GM12878 (cell line): ENCODE measurements at regions not wholly inside any gene's neighbourhood (a gene's known extent, or its start where the extent isn't known, plus 50 kb on each side); places are given as distances from the start of the nearest gene placed in this dataset.

Experiments
- ATAC-seq: fragments of 200-7000 bp; cut with Tn5 transposase; 3 replicates; pipeline ENCODE4 v1.9.1; 2020; ENCODE audit warnings: mild to moderate bottlenecking, moderate library complexity
- BruUV-seq: library from RNA; stranded (reverse); fragments of 400-500 nt; replicated peaks from 2 replicates; lab custom pipeline; 2021; lab: Mats Ljungman, UMichigan
- CTCF ChIA-PET: fragments of 300-600 bp; sonication (Branson Sonifier 250); formaldehyde crosslinking; extraction: SDS; loops from one replicate; lab custom pipeline; 2021; ENCODE audit warnings: inconsistent platforms; lab: Yijun Ruan, JAX
- POLR2A ChIA-PET: fragments of 350-600 bp; formaldehyde crosslinking; extraction: SDS; loops from one replicate; lab custom pipeline; 2021; ENCODE audit warnings: inconsistent platforms; lab: Charles Lee
- RAD21 ChIA-PET: fragments of 300-600 bp; sonication (Branson Sonifier 250); formaldehyde crosslinking; loops from one replicate; lab custom pipeline; 2023; ENCODE audit warnings: antibody characterized with exemption; ENCODE audit not compliant: unreplicated experiment; lab: Charles Lee
- SMC1A ChIA-PET: fragments of 300-600 bp; sonication (Branson Sonifier 250); formaldehyde crosslinking; loops from one replicate; lab custom pipeline; 2023; ENCODE audit not compliant: unreplicated experiment, uncharacterized antibody; lab: Charles Lee
- DNase-seq: peaks from one replicate; pipeline ENCODE4 v3.0.0-alpha.2; 2011; ENCODE audit warnings: low read depth, low spot score
- FAIRE-seq: peaks from 3 replicates; lab custom pipeline; 2011; peaks lifted over from hg19 to GRCh38; lab: Jason Lieb, UNC
- H2AFZ ChIP-seq: 2 replicates; pipeline ENCODE4 v1.6.0; 2011; ENCODE audit warnings: low read depth, low read length, control low read depth; ENCODE audit not compliant: control insufficient read depth
- H3K27ac ChIP-seq: 2 replicates; pipeline ENCODE4 v1.5.1; 2011; ENCODE audit warnings: control low read depth; ENCODE audit not compliant: control insufficient read depth, insufficient read depth
- H3K27me3 ChIP-seq, 2 experiments: replicated peaks in 1 of 2; 2 replicates each; pipeline versions ENCODE4 v1.6.0 to v1.6.1; 2011; ENCODE audit warnings: low read length in 1 of 2; ENCODE audit not compliant: control insufficient read depth in 2 of 2, insufficient read depth in 2 of 2
- H3K36me3 ChIP-seq, 2 experiments: 2 replicates each; pipeline ENCODE4 v1.5.1; 2011; ENCODE audit warnings: low read length in 1 of 2; ENCODE audit not compliant: control insufficient read depth in 2 of 2, insufficient read depth in 2 of 2
- H3K4me1 ChIP-seq: 2 replicates; pipeline ENCODE4 v1.6.1; 2011; ENCODE audit warnings: mild to moderate bottlenecking, low read length, moderate library complexity, mixed read lengths; ENCODE audit not compliant: control insufficient read depth, insufficient read depth
- H3K4me2 ChIP-seq: 2 replicates; pipeline ENCODE4 v1.6.0; 2011; ENCODE audit warnings: control low read depth; ENCODE audit not compliant: control insufficient read depth, insufficient read depth
- H3K4me3 ChIP-seq: fragments of 200-600 bp; sonication (generic); 2 replicates; pipeline ENCODE4 v1.5.1; 2016
- H3K79me2 ChIP-seq: 2 replicates; pipeline ENCODE4 v1.6.0; 2011; ENCODE audit warnings: low read length; ENCODE audit not compliant: control insufficient read depth, insufficient read depth
- H3K9ac ChIP-seq: 2 replicates; pipeline ENCODE4 v1.8.0; 2011; ENCODE audit warnings: low read length, control low read depth, mixed read lengths; ENCODE audit not compliant: control insufficient read depth, insufficient read depth
- H3K9me3 ChIP-seq: replicated peaks from 3 replicates; pipeline ENCODE4 v1.5.1; 2011; ENCODE audit warnings: mild to moderate bottlenecking, low read length; ENCODE audit not compliant: control insufficient read depth, insufficient read depth
- H4K20me1 ChIP-seq: 2 replicates; pipeline ENCODE4 v1.6.0; 2011; ENCODE audit not compliant: control insufficient read depth, insufficient read depth
- ATF3 ChIP-seq: IDR thresholded peaks from 2 replicates; pipeline ENCODE4 v1.6.1; 2011; ENCODE audit warnings: low read depth, mild to moderate bottlenecking, low read length, moderate library complexity, borderline replicate concordance; ENCODE audit errors: extremely low read depth
- ATF7 ChIP-seq: fragments of 450-650 bp; IDR thresholded peaks from 2 replicates; pipeline ENCODE4 v1.6.1; 2016; ENCODE audit warnings: low read depth, mild to moderate bottlenecking
- CEBPZ ChIP-seq: fragments of 150-350 bp; IDR thresholded peaks from 2 replicates; pipeline ENCODE4 v1.6.1; 2016; ENCODE audit warnings: low read depth, low read length
- E2F8 ChIP-seq: fragments of 450-650 bp; IDR thresholded peaks from 2 replicates; pipeline ENCODE4 v1.6.1; 2018; ENCODE audit warnings: mild to moderate bottlenecking, low read depth, moderate library complexity; ENCODE audit not compliant: partially characterized antibody
- FOS ChIP-seq: IDR thresholded peaks from 3 replicates; pipeline ENCODE4 v1.6.1; 2011; ENCODE audit warnings: borderline replicate concordance; ENCODE audit not compliant: insufficient read length; ENCODE audit errors: extremely low read depth
- GABPA ChIP-seq: IDR thresholded peaks from 2 replicates; pipeline ENCODE4 v1.6.1; 2014; ENCODE audit warnings: antibody characterized with exemption, low read depth, mild to moderate bottlenecking, inconsistent platforms
- KDM1A ChIP-seq: fragments of 200-600 bp; sonication (generic); IDR thresholded peaks from 2 replicates; pipeline ENCODE4 v1.6.1; 2016; ENCODE audit warnings: borderline replicate concordance
- KLF5 ChIP-seq: fragments of 450-650 bp; IDR thresholded peaks from 2 replicates; pipeline ENCODE4 v1.6.1; 2014; ENCODE audit warnings: mild to moderate bottlenecking; ENCODE audit not compliant: partially characterized antibody
- MEF2A ChIP-seq: IDR thresholded peaks from 2 replicates; pipeline ENCODE4 v1.6.1; 2011; ENCODE audit warnings: low read depth, mild to moderate bottlenecking, low read length, moderate library complexity; ENCODE audit not compliant: insufficient read depth
- PAX8 ChIP-seq: fragments of 450-650 bp; IDR thresholded peaks from 2 replicates; pipeline ENCODE4 v1.6.1; 2017; ENCODE audit warnings: mild to moderate bottlenecking, moderate library complexity
- SIX5 ChIP-seq: IDR thresholded peaks from 2 replicates; pipeline ENCODE4 v1.6.1; 2011; ENCODE audit warnings: mild to moderate bottlenecking, low read depth, low read length, moderate library complexity; ENCODE audit not compliant: severe bottlenecking
- SREBF1 ChIP-seq: IDR thresholded peaks from 2 replicates; pipeline ENCODE4 v1.6.1; 2012; ENCODE audit warnings: mild to moderate bottlenecking, low read length
- STAT3 ChIP-seq: IDR thresholded peaks from 2 replicates; pipeline ENCODE4 v1.6.1; 2011; ENCODE audit warnings: low read depth, low read length, improper control_type of control experiment
- TCF12 ChIP-seq: IDR thresholded peaks from 2 replicates; pipeline ENCODE4 v1.6.1; 2011; ENCODE audit warnings: low read depth, mild to moderate bottlenecking, low read length
- TCF7 ChIP-seq: IDR thresholded peaks from 2 replicates; pipeline ENCODE4 v1.6.1; 2014; ENCODE audit warnings: antibody characterized with exemption, borderline replicate concordance
- ZNF384 ChIP-seq: IDR thresholded peaks from 2 replicates; pipeline ENCODE4 v1.6.1; 2012; ENCODE audit warnings: low read depth, mild to moderate bottlenecking, low read length, improper control_type of control experiment, borderline replicate concordance
- WGBS: methylation state at CpG from one replicate; pipeline ENCODE4 v1.1.6; 2016; ENCODE audit warnings: low lambda C conversion rate; ENCODE audit not compliant: insufficient replicate concordance, insufficient coverage; ENCODE audit errors: missing lambda C conversion rate; 5-methylcytosine and 5-hydroxymethylcytosine counted together
- in situ Hi-C: fragments of 300-500 bp; cut with MboI; formaldehyde crosslinking; loops from 9 replicates; pipeline ENCODE4 v1.14.3; 2018; ENCODE audit warnings: mixed read lengths
- intact Hi-C: fragments of 100-400 bp; cut with micrococcal nuclease; formaldehyde crosslinking; loops from one replicate; pipeline ENCODE4 v1.14.2; 2022; ENCODE audit not compliant: unreplicated experiment

GRCh38 chr6:164478426-164478825 is 831.0 kb downstream of the C6orf118 start:
- intact Hi-C loops: no loop called here
- DNase-seq (no peak), FAIRE-seq (no peak), ATAC-seq (no peak)
- Histone ChIP-seq H3K27me3 (no peaks in the 10 kb centered on the region), H3K9ac (no peak overlapping the region), H4K20me1 (no peaks in the 10 kb centered on the region), H3K4me1 (no peaks in the 10 kb centered on the region), H3K4me3 (no peak overlapping the region), H3K79me2 (no peaks in the 10 kb centered on the region), H3K27ac (no peak overlapping the region), H2AFZ (no peak overlapping the region), H3K9me3 (no peaks in the 10 kb centered on the region; the same call in 2 of the 3 replicates), H3K4me2 (no peak overlapping the region), H3K36me3 (no peaks in the 10 kb centered on the region)
- ChIA-PET POLR2A (no interaction called here), RAD21 (no interaction called here), CTCF (no interaction called here), SMC1A (interaction anchor here (1.0 to 1.9 kb wide), 4 partner anchors 10 to 36 kb away, joined by 3 to 5 read pairs (median 3); no protein-coding TSS in a partner anchor)
- BruUV-seq: no TSS peak
- in situ Hi-C loops: no loop called here
- WGBS: 0% methylated on average over 2 of the region's 2 CpGs
- TF ChIP-seq MEF2A: no peak
- no peak for TF ChIP-seq TCF7
- TF ChIP-seq E2F8: no peak
- TF ChIP-seq PAX8: no peak
- no peak for TF ChIP-seq FOS
- no peak for TF ChIP-seq ATF7
- TF ChIP-seq SREBF1: no peak
- no peak for TF ChIP-seq CEBPZ
- TF ChIP-seq ATF3: no peak
- no peak for TF ChIP-seq TCF12
- TF ChIP-seq ZNF384: no peak
- TF ChIP-seq STAT3: no peak
- no peak for TF ChIP-seq GABPA
- no peak for TF ChIP-seq KDM1A
- TF ChIP-seq KLF5: no peak
- TF ChIP-seq SIX5: no peak
